Retinal pigment epithelial cell (primary cell): ENCODE measurements at regions not wholly inside any gene's neighbourhood (a gene's known extent, or its start where the extent isn't known, plus 50 kb on each side); places are given as distances from the start of the nearest gene placed in this dataset.
"Not testable (repeated sequence)": the region's sequence is repeated elsewhere in the genome, so short reads cannot be mapped to it uniquely, and the experiment has no call there.

Source experiments
- DNase-seq: peaks from one replicate; pipeline ENCODE4 v3.0.0-alpha.2; 2010; ENCODE audit warnings: low read depth
- H3K4me3 ChIP-seq: 2 replicates; pipeline ENCODE4 v1.5.1; 2011; ENCODE audit warnings: mild to moderate bottlenecking, low read length, control low read depth, moderate library complexity
- CTCF ChIP-seq: conservative IDR thresholded peaks from 2 replicates; pipeline ENCODE4 v1.5.1; 2011; ENCODE audit warnings: low read depth, low read length, control low read depth, inconsistent platforms

- no peak overlapping the region for H3K4me3 ChIP-seq
- no peak for TF ChIP-seq CTCF
- DNase-seq, result no peak
Observed at GRCh38 chr3:19825193-19825592, 108.8 kb downstream of the EFHB start.

GRCh38 chr3:19822805-19823204 lies 111.2 kb downstream of the EFHB start:
- DNase-seq, result no peak
- TF ChIP-seq CTCF, result no peak
- no peak overlapping the region for H3K4me3 ChIP-seq

GRCh38 chr3:19816631-19817030 lies 117.4 kb downstream of the EFHB start:
- no peak for TF ChIP-seq CTCF
- no peak overlapping the region for H3K4me3 ChIP-seq
- DNase-seq, result no peak

- peak; percentile 66 for DNase-seq
- TF ChIP-seq CTCF, result no peak
- H3K4me3 ChIP-seq, result no peak overlapping the region
Observed at GRCh38 chr3:19815805-19816204, 118.2 kb downstream of the EFHB start.

- not testable (repeated sequence) for H3K4me3 ChIP-seq, DNase-seq
Observed at GRCh38 chr3:19813743-19814142, 120.3 kb downstream of the EFHB start.

GRCh38 chr3:19811689-19812088 lies 122.3 kb downstream of the EFHB start:
- no peak for TF ChIP-seq CTCF
- no peak for DNase-seq
- no peak overlapping the region for H3K4me3 ChIP-seq

- no peak overlapping the region for H3K4me3 ChIP-seq
- no peak for DNase-seq
- TF ChIP-seq CTCF, result no peak
Observed at GRCh38 chr3:19808834-19809233, 125.2 kb downstream of the EFHB start.

GRCh38 chr3:19799887-19800286 lies 134.1 kb downstream of the EFHB start:
- H3K4me3 ChIP-seq, result no peak overlapping the region
- DNase-seq, result no peak
- TF ChIP-seq CTCF, result no peak
